Bronchial epithelial cell (primary cell): ENCODE measurements at regions not wholly inside any gene's neighbourhood (a gene's known extent, or its start where the extent isn't known, plus 50 kb on each side); places are given as distances from the start of the nearest gene placed in this dataset.

ENCODE experiments used
- DNase-seq: peaks from one replicate; pipeline ENCODE4 v3.0.0-alpha.2; 2010; ENCODE audit warnings: low read depth
- FAIRE-seq: peaks from 2 replicates; lab custom pipeline; 2011; peaks lifted over from hg19 to GRCh38; lab: Jason Lieb, UNC
- H3K27me3 ChIP-seq: 2 replicates; pipeline ENCODE4 v1.5.1; 2011; ENCODE audit warnings: low read length; ENCODE audit not compliant: control insufficient read depth, insufficient read depth
- H3K36me3 ChIP-seq: 2 replicates; pipeline ENCODE4 v1.5.1; 2011; ENCODE audit warnings: low read length; ENCODE audit not compliant: control insufficient read depth, insufficient read depth
- H3K4me3 ChIP-seq: 2 replicates; pipeline ENCODE4 v1.5.1; 2011; ENCODE audit warnings: mild to moderate bottlenecking, low read depth, low read length, control low read depth
- CTCF ChIP-seq: IDR thresholded peaks from 2 replicates; pipeline ENCODE4 v1.5.1; 2011; ENCODE audit warnings: mild to moderate bottlenecking, moderate library complexity, low read length, control low read depth, inconsistent platforms; ENCODE audit not compliant: insufficient read depth, severe bottlenecking

GRCh38 chr9:134590240-134591081 is 51.1 kb upstream of the COL5A1 start:
- DNase-seq (no peak), FAIRE-seq (no peak)
- Histone ChIP-seq H3K27me3 (no peaks in the 10 kb centered on the region), H3K36me3 (no peaks in the 10 kb centered on the region), H3K4me3 (no peak overlapping the region)
- no peak for TF ChIP-seq CTCF

GRCh38 chr9:134591082-134591571 is 50.5 kb upstream of the COL5A1 start:
- DNase-seq (no peak), FAIRE-seq (no peak)
- no peaks in the 10 kb centered on the region for H3K27me3 ChIP-seq
- H3K4me3 ChIP-seq, result no peak overlapping the region
- TF ChIP-seq CTCF, result no peak
- no peaks in the 10 kb centered on the region for H3K36me3 ChIP-seq

- DNase-seq, result no peak
- FAIRE-seq, result no peak
- Histone ChIP-seq H3K36me3 (no peaks in the 10 kb centered on the region), H3K4me3 (no peak overlapping the region), H3K27me3 (no peaks in the 10 kb centered on the region)
- TF ChIP-seq CTCF, result no peak
These were observed 50.0 kb upstream of the COL5A1 start for GRCh38 chr9:134591573-134591981.
